ENCODE measurements at regions not wholly inside any gene's neighbourhood (a gene's known extent, or its start where the extent isn't known, plus 50 kb on each side); places are given as distances from the start of the nearest gene placed in this dataset.

GRCh38 chr9:135255033-135255840 is 167.8 kb downstream of the OLFM1 start:
- H3K4me3 Mint-ChIP-seq, result no peak overlapping the region
- H3K27me3 Mint-ChIP-seq, result peaks cover 21% of the 10 kb centered on the region
- H3K4me1 Mint-ChIP-seq, result no peaks in the 10 kb centered on the region
- CTCF ChIA-PET, result no interaction called here
- no peaks in the 10 kb centered on the region for H3K9me3 Mint-ChIP-seq
- no peak for DNase-seq
- no peak overlapping the region for H3K27ac Mint-ChIP-seq
- H3K36me3 Mint-ChIP-seq, result no peaks in the 10 kb centered on the region

GRCh38 chr9:135255841-135256580 is 168.5 kb downstream of the OLFM1 start:
- Mint-ChIP-seq H3K27ac (no peak overlapping the region), H3K4me1 (no peaks in the 10 kb centered on the region), H3K4me3 (no peak overlapping the region), H3K36me3 (no peaks in the 10 kb centered on the region), H3K27me3 (peaks cover 21% of the 10 kb centered on the region), H3K9me3 (no peaks in the 10 kb centered on the region)
- DNase-seq, result no peak
- CTCF ChIA-PET, result no interaction called here

- H3K9me3 Mint-ChIP-seq, result no peaks in the 10 kb centered on the region
- no peaks in the 10 kb centered on the region for H3K36me3 Mint-ChIP-seq
- no peak overlapping the region for H3K27ac Mint-ChIP-seq
- peaks cover 21% of the 10 kb centered on the region for H3K27me3 Mint-ChIP-seq
- DNase-seq, result no peak
- H3K4me3 Mint-ChIP-seq, result no peak overlapping the region
- CTCF ChIA-PET, result no interaction called here
- H3K4me1 Mint-ChIP-seq, result no peaks in the 10 kb centered on the region
Measured at GRCh38 chr9:135256581-135257354, 169.3 kb downstream of the OLFM1 start.

- Mint-ChIP-seq H3K4me1 (no peaks in the 10 kb centered on the region), H3K4me3 (no peak overlapping the region), H3K36me3 (no peaks in the 10 kb centered on the region), H3K27ac (no peak overlapping the region), H3K27me3 (peaks cover 7% of the 10 kb centered on the region), H3K9me3 (no peaks in the 10 kb centered on the region)
- CTCF ChIA-PET, result no interaction called here
- DNase-seq, result no peak
Measured at GRCh38 chr9:135258461-135258860, 171.0 kb downstream of the OLFM1 start.

- DNase-seq, result no peak
- Mint-ChIP-seq H3K4me1 (no peaks in the 10 kb centered on the region), H3K9me3 (no peaks in the 10 kb centered on the region), H3K27ac (no peak overlapping the region), H3K27me3 (peaks cover 4% of the 10 kb centered on the region), H3K4me3 (no peak overlapping the region), H3K36me3 (no peaks in the 10 kb centered on the region)
- CTCF ChIA-PET, result interaction anchor here (0.7 kb wide), 1 partner anchor 132 kb away, joined by 3 read pairs; no protein-coding TSS in a partner anchor
Measured at GRCh38 chr9:135259273-135259672, 171.8 kb downstream of the OLFM1 start.

GRCh38 chr9:135260221-135261180 is 173.0 kb downstream of the OLFM1 start:
- Mint-ChIP-seq H3K4me1 (no peaks in the 10 kb centered on the region), H3K27ac (no peak overlapping the region), H3K36me3 (no peaks in the 10 kb centered on the region), H3K27me3 (no peaks in the 10 kb centered on the region), H3K4me3 (no peak overlapping the region), H3K9me3 (no peaks in the 10 kb centered on the region)
- no peak for DNase-seq
- CTCF ChIA-PET, result interaction anchor here (0.7 kb wide), 1 partner anchor 133 kb away, joined by 3 read pairs; no protein-coding TSS in a partner anchor

- Mint-ChIP-seq H3K4me3 (no peak overlapping the region), H3K27ac (no peak overlapping the region), H3K27me3 (no peaks in the 10 kb centered on the region), H3K9me3 (no peaks in the 10 kb centered on the region), H3K4me1 (no peaks in the 10 kb centered on the region), H3K36me3 (no peaks in the 10 kb centered on the region)
- CTCF ChIA-PET, result no interaction called here
- no peak for DNase-seq
Measured at GRCh38 chr9:135262248-135262647, 174.8 kb downstream of the OLFM1 start.

- no peak for DNase-seq
- Mint-ChIP-seq H3K4me3 (no peak overlapping the region), H3K36me3 (no peaks in the 10 kb centered on the region), H3K9me3 (no peaks in the 10 kb centered on the region), H3K27me3 (no peaks in the 10 kb centered on the region), H3K27ac (no peak overlapping the region), H3K4me1 (no peaks in the 10 kb centered on the region)
- CTCF ChIA-PET, result no interaction called here
Measured at GRCh38 chr9:135263511-135263910, 176.0 kb downstream of the OLFM1 start.

- Mint-ChIP-seq H3K27me3 (no peaks in the 10 kb centered on the region), H3K4me1 (no peaks in the 10 kb centered on the region), H3K27ac (no peak overlapping the region), H3K9me3 (peaks cover 6% of the 10 kb centered on the region), H3K36me3 (no peaks in the 10 kb centered on the region), H3K4me3 (no peak overlapping the region)
- CTCF ChIA-PET, result no interaction called here
- no peak for DNase-seq
Measured at GRCh38 chr9:135265931-135266330, 178.5 kb downstream of the OLFM1 start.

GRCh38 chr9:135267191-135267809 is 179.8 kb downstream of the OLFM1 start:
- DNase-seq, result no peak
- H3K27ac Mint-ChIP-seq, result no peak overlapping the region
- H3K4me1 Mint-ChIP-seq, result no peaks in the 10 kb centered on the region
- CTCF ChIA-PET, result no interaction called here
- H3K36me3 Mint-ChIP-seq, result no peaks in the 10 kb centered on the region
- H3K4me3 Mint-ChIP-seq, result no peak overlapping the region
- peaks cover 6% of the 10 kb centered on the region for H3K9me3 Mint-ChIP-seq
- no peaks in the 10 kb centered on the region for H3K27me3 Mint-ChIP-seq

- no peak for DNase-seq
- Mint-ChIP-seq H3K27me3 (no peaks in the 10 kb centered on the region), H3K27ac (no peak overlapping the region), H3K4me3 (no peak overlapping the region), H3K9me3 (peaks cover 6% of the 10 kb centered on the region), H3K36me3 (no peaks in the 10 kb centered on the region), H3K4me1 (no peaks in the 10 kb centered on the region)
- CTCF ChIA-PET, result no interaction called here
Measured at GRCh38 chr9:135268031-135268430, 180.6 kb downstream of the OLFM1 start.

- H3K4me3 Mint-ChIP-seq, result no peak overlapping the region
- H3K27ac Mint-ChIP-seq, result no peak overlapping the region
- no peaks in the 10 kb centered on the region for H3K27me3 Mint-ChIP-seq
- H3K9me3 Mint-ChIP-seq, result peaks cover 6% of the 10 kb centered on the region
- no peaks in the 10 kb centered on the region for H3K36me3 Mint-ChIP-seq
- no peaks in the 10 kb centered on the region for H3K4me1 Mint-ChIP-seq
- no peak for DNase-seq
- CTCF ChIA-PET, result no interaction called here
Measured at GRCh38 chr9:135268981-135269380, 181.5 kb downstream of the OLFM1 start.

Data from activated naive CD4-positive, alpha-beta T cell treated with anti-CD3 and anti-CD28 coated beads, Interleukin-2, amount 10 ng/mL, durations not matched to agents 7 days and 5 days (primary cell).